Gastroesophageal sphincter (tissue), 3 donors: ENCODE measurements at regions not wholly inside any gene's neighbourhood (a gene's known extent, or its start where the extent isn't known, plus 50 kb on each side); places are given as distances from the start of the nearest gene placed in this dataset.

Experiments used
- CTCF ChIP-seq, 4 experiments: fragments of 200-600 bp in 2 of 4; fragments of 450-650 bp in 2 of 4; sonication (generic) in 1 of 4; IDR thresholded peaks; one replicate each; pipeline ENCODE4 v1.5.1; 2017 to 2019; ENCODE audit warnings: antibody characterized with exemption in 4 of 4, mild to moderate bottlenecking in 2 of 4, moderate library complexity in 2 of 4
- POLR2A ChIP-seq, 2 donors: fragments of 450-650 bp; IDR thresholded peaks; one replicate each; pipeline ENCODE4 v1.6.1; 2017; ENCODE audit warnings: antibody characterized with exemption in 2 of 2, mild to moderate bottlenecking in 2 of 2, moderate library complexity in 1 of 2

DNA sequence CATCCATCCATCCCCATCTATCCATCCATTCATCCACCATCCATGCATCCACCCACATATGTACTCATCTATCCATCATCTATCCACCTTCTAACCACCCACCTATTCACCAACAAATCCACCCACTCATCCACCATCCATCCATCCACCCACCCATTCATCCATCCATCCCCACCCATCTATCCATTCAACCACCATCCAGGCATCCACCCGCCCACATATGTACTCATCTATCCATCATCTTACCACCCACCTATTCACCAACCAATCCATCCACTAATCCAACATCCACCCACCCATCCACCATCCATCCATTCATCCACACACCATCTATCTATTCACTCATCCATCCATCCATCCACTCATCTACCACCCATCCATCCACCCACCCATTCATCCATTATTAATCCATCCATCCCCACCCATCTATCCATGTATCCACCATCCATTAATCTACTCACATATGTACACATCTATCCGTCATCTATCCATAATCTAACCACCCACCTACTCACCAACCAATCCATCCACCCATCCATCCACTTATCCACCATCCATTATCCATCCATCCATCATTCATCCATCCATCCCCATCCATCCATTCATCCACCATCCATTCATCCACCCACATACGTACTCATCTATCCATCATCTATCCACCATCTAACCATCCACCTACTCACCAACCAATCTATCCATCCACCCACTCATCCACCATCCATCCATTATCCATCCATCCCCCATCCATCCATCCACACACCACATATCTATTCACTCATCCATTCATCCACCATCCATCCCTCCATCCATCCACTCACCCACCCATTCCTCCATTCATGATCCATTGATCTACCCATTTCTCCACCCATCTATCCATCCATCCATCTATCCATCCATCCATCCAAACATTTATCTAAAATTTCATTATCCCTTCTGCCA lies 940.0 kb downstream of the BRD1 start:
- TF ChIP-seq POLR2A (IDR thresholded peaks at IDR 0.05) (no peak), CTCF (IDR thresholded peaks at IDR 0.05) (no peak)
